ENCODE measurements at regions not wholly inside any gene's neighbourhood (a gene's known extent, or its start where the extent isn't known, plus 50 kb on each side); places are given as distances from the start of the nearest gene placed in this dataset.

DNA sequence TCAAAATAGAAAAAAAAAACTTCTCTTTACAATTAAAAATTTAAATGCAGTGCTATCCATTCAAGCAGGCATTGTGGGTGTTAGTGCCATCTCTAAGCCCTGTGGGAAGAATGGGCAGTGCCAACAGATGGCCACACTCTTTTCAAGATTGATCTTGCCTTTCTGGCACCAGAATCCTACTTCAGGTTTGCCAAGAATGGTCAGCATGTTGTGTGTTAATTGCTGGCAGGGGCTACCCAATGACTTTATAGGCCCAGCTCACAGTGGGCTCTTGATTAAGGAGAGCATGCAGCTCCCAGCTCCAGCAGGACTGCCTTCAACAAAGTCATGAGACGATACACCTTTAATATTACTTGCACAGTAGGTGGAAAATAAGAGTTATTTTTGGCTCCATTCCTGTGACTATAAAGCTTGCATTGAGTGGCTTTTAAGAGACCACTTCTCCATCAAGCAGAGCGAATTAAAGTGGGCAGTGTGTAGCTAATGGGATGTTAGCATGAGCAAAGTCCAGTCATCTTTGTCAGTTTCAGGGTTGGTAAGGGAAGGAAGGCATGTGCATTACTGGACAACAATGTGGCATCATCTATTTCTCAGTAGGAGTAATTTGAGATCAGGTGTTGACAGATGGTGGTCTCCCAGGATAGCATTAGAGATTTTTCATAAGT lies 476.8 kb downstream of the C3orf38 start:
- no peaks in the 10 kb centered on the region for H3K36me3 ChIP-seq
- H3K27me3 ChIP-seq (replicated peaks; ENCODE audit: insufficient read depth) = no peaks in the 10 kb centered on the region
- WGBS = 48% methylated on average over 2 of the region's 2 CpGs
- no peak overlapping the region for H3K4me3 ChIP-seq
- no peak for TF ChIP-seq POLR2AphosphoS5 (IDR thresholded peaks at IDR 0.05)
- TF ChIP-seq POLR2A (IDR thresholded peaks at IDR 0.05) = no peak
- TF ChIP-seq CTCF (IDR thresholded peaks at IDR 0.05) = no peak
- no peak overlapping the region for H3K27ac ChIP-seq
- no peak for DNase-seq (ENCODE audit: low spot score)
- intact Hi-C loops (cut with DNase I) = no loop called here
- H3K4me1 ChIP-seq (replicated peaks) = no peaks in the 10 kb centered on the region
- H3K9me3 ChIP-seq = no peaks in the 10 kb centered on the region

DNA sequence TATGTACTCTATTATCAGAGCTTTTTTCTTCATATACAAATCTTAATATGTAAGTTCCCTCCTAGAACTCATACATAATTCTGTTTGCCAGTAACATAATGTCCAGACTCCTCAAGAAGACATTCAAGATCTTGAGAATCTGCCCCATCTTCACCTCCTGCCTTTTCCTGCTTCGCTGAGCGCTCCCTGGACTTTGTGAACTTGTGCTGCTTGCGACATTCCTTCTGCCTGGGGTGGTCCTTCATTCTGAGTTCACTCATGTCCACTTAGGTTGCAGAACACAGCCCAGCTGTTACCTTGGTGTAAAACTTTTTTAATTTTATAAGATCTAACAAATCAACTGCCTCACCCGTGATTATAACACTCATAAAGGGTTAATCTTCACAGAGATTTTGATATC lies 478.5 kb upstream of the EPHA3 start:
- 95% methylated on average over 4 of the region's 4 CpGs for whole genome bisulfite sequencing
- no peaks in the 10 kb centered on the region for H3K27me3 ChIP-seq (replicated peaks; ENCODE audit: insufficient read depth)
- H3K9me3 ChIP-seq = no peaks in the 10 kb centered on the region
- H3K4me3 ChIP-seq = no peak overlapping the region
- H3K36me3 ChIP-seq = no peaks in the 10 kb centered on the region
- intact Hi-C loops (cut with DNase I) = no loop called here
- no peaks in the 10 kb centered on the region for H3K4me1 ChIP-seq (replicated peaks)
- no peak for DNase-seq (ENCODE audit: low spot score)
- TF ChIP-seq POLR2AphosphoS5 (IDR thresholded peaks at IDR 0.05) (no peak), POLR2A (IDR thresholded peaks at IDR 0.05) (no peak), CTCF (IDR thresholded peaks at IDR 0.05) (no peak)
- no peak overlapping the region for H3K27ac ChIP-seq

DNA sequence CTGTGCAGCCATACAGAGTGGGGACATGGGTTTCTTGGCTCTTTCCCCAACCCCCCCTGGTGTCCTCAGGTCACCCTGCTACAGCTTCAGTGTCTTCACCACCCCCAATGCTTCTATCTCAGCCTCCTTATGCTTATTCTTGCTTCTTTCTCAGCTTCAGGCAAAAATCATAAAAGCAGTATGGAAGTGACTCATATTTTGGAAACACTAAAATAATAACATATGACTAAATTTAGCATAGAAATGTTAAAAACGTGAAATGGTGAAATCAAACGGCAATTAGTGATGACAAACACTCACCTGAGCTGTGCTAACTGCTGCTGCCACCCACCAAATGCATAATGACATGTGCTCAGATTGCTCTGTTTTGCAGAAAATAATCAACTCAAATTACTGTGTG lies 475.2 kb upstream of the EPHA3 start:
- WGBS = 73% methylated on average over 2 of the region's 2 CpGs
- no peak for DNase-seq (ENCODE audit: low spot score)
- no peak overlapping the region for H3K27ac ChIP-seq
- intact Hi-C loops (cut with DNase I) = no loop called here
- H3K27me3 ChIP-seq (replicated peaks; ENCODE audit: insufficient read depth) = no peaks in the 10 kb centered on the region
- H3K36me3 ChIP-seq = no peaks in the 10 kb centered on the region
- TF ChIP-seq POLR2AphosphoS5 (IDR thresholded peaks at IDR 0.05) (no peak), POLR2A (IDR thresholded peaks at IDR 0.05) (no peak), CTCF (IDR thresholded peaks at IDR 0.05) (no peak)
- no peaks in the 10 kb centered on the region for H3K9me3 ChIP-seq
- H3K4me3 ChIP-seq = no peak overlapping the region
- H3K4me1 ChIP-seq (replicated peaks) = no peaks in the 10 kb centered on the region

GRCh38 chr3:88640581-88640980 lies 466.8 kb upstream of the EPHA3 start:
- Histone ChIP-seq H3K4me1 (replicated peaks) (no peaks in the 10 kb centered on the region), H3K36me3 (no peaks in the 10 kb centered on the region), H3K27me3 (replicated peaks; ENCODE audit: insufficient read depth) (no peaks in the 10 kb centered on the region), H3K9me3 (no peaks in the 10 kb centered on the region), H3K27ac (no peak overlapping the region), H3K4me3 (no peak overlapping the region)
- DNase-seq (ENCODE audit: low spot score) = no peak
- WGBS = 51% methylated on average over 1 of the region's 1 CpG
- TF ChIP-seq CTCF (IDR thresholded peaks at IDR 0.05) = no peak
- no peak for TF ChIP-seq POLR2A (IDR thresholded peaks at IDR 0.05)
- no peak for TF ChIP-seq POLR2AphosphoS5 (IDR thresholded peaks at IDR 0.05)
- intact Hi-C loops (cut with DNase I) = no loop called here

GRCh38 chr3:88641033-88641604 lies 466.3 kb upstream of the EPHA3 start:
- no peaks in the 10 kb centered on the region for H3K27me3 ChIP-seq (replicated peaks; ENCODE audit: insufficient read depth)
- H3K9me3 ChIP-seq = no peaks in the 10 kb centered on the region
- no peaks in the 10 kb centered on the region for H3K4me1 ChIP-seq (replicated peaks)
- TF ChIP-seq POLR2AphosphoS5 (IDR thresholded peaks at IDR 0.05) = no peak
- TF ChIP-seq POLR2A (IDR thresholded peaks at IDR 0.05) = no peak
- no peak for TF ChIP-seq CTCF (IDR thresholded peaks at IDR 0.05)
- no peak overlapping the region for H3K27ac ChIP-seq
- no peaks in the 10 kb centered on the region for H3K36me3 ChIP-seq
- WGBS = 82% methylated on average over 2 of the region's 2 CpGs
- H3K4me3 ChIP-seq = no peak overlapping the region
- DNase-seq (ENCODE audit: low spot score) = no peak
- intact Hi-C loops (cut with DNase I) = no loop called here

All from prostate gland (tissue), 2 donors.